ENCODE measurements at regions not wholly inside any gene's neighbourhood (a gene's known extent, or its start where the extent isn't known, plus 50 kb on each side); places are given as distances from the start of the nearest gene placed in this dataset.
A peak's percentile ranks its signal among the peaks of the same experiment; 100 is the strongest.

DNA sequence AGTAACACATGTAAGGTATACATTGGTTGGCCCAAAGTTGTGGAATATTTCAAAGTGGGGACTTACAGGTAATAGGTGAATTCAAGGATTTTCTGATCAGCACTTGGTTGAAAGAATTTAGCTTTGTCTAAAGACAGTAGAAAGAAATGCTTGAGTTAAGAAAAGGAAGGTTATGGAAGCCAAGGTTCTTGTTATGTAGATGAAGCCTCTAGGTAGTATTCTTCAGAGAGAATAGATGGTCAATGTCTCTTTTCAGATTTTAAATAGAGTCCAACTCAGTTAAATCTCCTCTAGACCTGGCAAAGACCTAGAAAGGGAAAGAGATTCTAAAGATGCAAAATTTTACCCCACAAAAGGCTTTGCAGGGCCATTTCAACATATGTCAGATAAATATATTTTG, 157.4 kb downstream of the ANKRD30B start:
- intact Hi-C loops (cut with DNase I), result no loop called here
- no peak for DNase-seq

DNA sequence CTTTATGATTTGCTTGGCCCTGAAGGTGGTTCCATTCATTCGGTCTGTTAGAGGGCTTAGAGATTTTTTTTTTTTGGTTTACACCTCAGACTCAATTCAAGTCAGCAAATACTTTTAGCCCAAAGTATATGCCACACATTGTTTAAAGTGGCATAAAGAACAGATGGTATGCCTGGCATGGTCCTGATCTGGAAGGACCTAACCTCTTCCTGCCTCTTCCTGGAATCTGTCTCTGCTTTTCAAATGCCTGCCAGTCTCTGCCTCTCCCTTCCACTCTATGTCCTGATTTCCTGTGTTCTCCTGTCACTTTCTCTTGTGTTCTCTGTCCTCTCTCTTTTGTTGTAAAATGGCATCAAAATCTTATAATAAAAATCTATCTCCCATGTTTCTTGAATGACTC, 158.0 kb downstream of the ANKRD30B start:
- no peak for DNase-seq
- intact Hi-C loops (cut with DNase I), result no loop called here

GRCh38 chr18:14907420-14907819, 159.4 kb downstream of the ANKRD30B start:
- DNase-seq, result no peak
- intact Hi-C loops (cut with DNase I), result no loop called here

DNA sequence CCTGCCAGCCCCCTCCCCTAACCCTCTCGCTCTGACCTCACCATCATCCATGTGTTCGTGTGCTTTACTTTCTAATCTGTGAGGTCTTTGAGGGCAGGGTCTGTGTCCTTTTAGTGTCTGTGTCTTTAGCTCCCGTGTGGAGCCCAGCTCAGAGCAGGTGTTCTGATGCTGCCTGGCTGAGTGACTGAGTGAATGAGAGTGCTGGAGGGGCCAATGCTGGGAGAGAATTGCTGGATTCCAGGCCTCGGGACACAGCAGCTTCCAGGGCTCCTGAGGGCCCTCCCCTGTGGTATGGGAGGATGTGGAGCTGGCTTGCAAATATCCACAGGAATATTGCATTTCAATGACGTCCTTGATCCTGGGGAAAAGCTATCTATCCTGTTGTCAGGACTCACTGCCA, 160.6 kb downstream of the ANKRD30B start:
- DNase-seq, result no peak
- intact Hi-C loops (cut with DNase I), result no loop called here

DNA sequence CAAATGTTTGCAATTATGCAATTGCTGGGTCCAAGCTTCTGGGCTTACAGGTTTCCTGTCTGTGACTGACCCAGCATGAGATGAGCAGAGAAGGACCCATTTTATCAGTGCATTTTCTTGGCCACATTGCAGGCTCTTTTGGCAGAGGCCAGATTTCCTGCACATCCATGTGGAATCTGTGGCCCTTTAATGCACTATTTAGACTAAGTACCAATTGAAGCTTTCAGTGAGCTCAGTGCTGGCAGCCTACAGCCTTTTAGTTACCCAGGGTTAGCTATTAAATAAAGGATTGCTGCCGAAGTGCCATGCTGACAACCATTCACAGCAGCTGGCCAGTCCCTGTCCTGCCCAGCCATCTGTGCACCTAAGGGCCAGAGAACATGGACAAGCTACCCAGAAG, 165.0 kb downstream of the ANKRD30B start:
- no peak for DNase-seq
- intact Hi-C loops (cut with DNase I), result no loop called here

- DNase-seq, result peak in 1 of 42 donors; percentile 2
- intact Hi-C loops (cut with DNase I), result no loop called here
Measured at GRCh38 chr18:14914121-14914520, 166.1 kb downstream of the ANKRD30B start.

GRCh38 chr18:14914771-14915170, 166.8 kb downstream of the ANKRD30B start:
- intact Hi-C loops (cut with DNase I), result no loop called here

GRCh38 chr18:14916181-14916580, 168.2 kb downstream of the ANKRD30B start:
- intact Hi-C loops (cut with DNase I), result no loop called here
- DNase-seq, result peak in 1 of 42 donors; percentile 10

More at GRCh38 chr18:14914771-14915170, 166.8 kb downstream of the ANKRD30B start:
- DNase-seq, result peak in 1 of 42 donors; percentile 7

GRCh38 chr18:14916851-14917250, 168.9 kb downstream of the ANKRD30B start:
- peak in 1 of 42 donors; percentile 26 for DNase-seq

DNA sequence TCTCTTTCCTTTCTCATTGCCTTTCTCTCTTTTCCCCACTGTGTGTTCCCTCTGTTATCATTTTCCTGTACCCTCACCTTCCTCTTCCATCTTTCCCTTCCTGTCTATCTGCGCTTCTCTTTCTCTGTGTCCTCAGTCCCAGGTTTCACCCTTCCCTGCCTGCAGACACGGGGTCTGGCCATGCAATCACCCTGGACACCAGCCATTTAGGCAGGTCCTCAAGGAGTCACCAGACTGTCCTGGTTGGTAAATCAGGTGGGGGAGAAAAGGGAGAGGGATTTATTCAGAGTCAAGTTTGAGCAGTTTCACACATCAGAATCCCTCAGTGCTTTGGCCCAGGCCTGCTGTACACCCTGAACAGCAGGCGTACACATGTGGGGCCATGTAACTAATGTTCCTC, 169.3 kb downstream of the ANKRD30B start:
- intact Hi-C loops (cut with DNase I), result no loop called here
- peak in 1 of 42 donors; percentile 14 for DNase-seq

More at GRCh38 chr18:14916851-14917250, 168.9 kb downstream of the ANKRD30B start:
- intact Hi-C loops (cut with DNase I), result no loop called here

DNA sequence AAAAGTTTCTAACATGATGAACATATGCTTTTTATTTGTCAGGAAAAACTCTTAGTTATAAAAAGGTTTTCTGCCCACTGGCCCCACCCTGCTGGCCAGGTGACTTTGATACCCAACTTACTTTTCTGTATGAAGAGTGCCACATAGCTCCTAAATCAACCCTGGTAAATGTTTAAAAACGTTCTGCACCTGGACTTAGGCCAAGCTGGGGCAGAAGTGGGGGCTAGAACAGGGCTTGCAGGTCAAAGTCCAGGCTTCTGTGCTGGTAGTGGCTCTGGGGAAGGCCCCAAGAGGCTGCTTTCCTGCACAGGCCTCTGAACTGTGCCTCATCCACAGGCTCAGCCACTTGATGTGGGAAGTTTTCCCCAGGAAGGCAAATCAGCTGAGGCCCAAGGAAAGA, 171.7 kb downstream of the ANKRD30B start:
- intact Hi-C loops (cut with DNase I), result loop anchor here (10.0 kb wide), 1 partner anchor 65 kb away; no protein-coding TSS in a partner anchor
- DNase-seq, result peak in 2 of 42 donors; percentile 4 to 21

DNA sequence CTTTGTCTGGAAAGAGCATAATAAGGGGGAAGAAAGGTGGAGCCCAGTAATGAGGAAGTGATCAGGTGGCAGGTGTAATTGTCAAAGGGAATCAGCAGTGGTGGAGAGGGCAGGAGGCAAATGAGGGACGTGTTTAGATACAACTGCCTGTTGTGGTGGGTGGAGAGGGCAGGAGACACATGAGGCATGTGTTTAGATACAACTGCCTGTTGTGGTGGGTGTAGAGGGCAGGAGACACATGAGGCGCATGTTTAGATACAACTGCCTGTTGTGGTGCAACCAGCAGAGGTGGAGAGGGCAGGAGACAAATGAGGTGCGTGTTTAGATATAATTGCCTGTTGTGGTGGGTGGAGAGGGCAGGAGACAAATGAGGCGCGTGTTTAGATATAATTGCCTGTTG, 173.1 kb downstream of the ANKRD30B start:
- intact Hi-C loops (cut with DNase I), result loop anchor here (10.0 kb wide), 1 partner anchor 64 kb away; no protein-coding TSS in a partner anchor

DNA sequence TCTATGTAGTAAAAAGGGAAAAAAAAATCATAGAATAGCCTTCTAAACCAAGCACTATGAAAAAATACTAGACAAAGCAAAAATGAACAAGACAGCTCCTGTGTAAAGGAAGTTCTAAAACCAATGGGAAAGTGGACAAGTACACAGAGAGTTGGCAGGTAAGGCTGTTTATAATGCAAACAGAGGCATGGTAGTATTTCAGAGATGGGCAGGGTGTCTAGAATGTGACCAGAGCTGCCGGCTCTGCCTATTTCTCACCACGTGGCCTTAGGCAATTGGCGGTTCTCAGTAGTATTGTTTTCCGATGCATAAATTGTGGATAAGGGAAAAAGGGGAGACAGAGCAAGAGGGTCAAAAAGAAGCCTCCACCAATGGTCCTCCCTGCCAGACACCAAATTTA, 173.6 kb downstream of the ANKRD30B start:
- intact Hi-C loops (cut with DNase I), result loop anchor here (10.0 kb wide), 1 partner anchor 63 kb away; no protein-coding TSS in a partner anchor

More for the DNA sequence above, 173.1 kb downstream of the ANKRD30B start:
- peak in 2 of 42 donors; percentile 8 to 12 for DNase-seq

GRCh38 chr18:14922031-14922430, 174.1 kb downstream of the ANKRD30B start:
- intact Hi-C loops (cut with DNase I), result loop anchor here (10.0 kb wide), 1 partner anchor 63 kb away; no protein-coding TSS in a partner anchor
- peak in 2 of 42 donors; percentile 27 to 28 for DNase-seq

More for the DNA sequence above, 173.6 kb downstream of the ANKRD30B start:
- DNase-seq, result peak in 2 of 42 donors; percentile 17 to 18

DNA sequence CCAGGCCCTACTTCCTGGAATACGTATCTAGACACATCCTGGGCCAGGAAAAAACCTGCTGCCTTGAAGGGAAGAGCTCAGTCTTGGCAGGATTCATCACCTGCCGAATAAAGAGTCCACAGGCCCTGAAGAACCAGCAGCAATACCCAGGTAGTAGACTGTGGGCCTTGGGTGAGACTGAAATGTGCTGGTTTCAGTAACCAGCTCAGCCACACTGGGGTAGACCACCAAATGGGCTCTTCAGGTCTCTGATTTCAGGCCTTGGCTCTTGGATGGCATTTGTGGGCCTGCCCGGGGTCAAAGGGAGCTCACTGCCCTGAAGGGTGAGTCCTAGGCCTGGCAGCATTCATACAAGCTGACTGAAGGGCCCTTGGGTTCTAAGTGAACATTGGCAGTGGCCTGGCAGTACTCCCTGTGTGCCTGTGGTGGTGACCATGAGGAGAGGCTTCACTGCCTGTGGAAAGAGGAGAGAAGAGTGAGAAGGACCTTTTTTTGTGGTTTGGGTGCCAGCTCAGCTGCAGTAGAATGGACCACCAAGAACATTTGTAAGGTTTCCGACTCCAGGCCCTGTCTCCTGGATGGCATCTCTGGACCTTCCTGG, 175.1 kb downstream of the ANKRD30B start:
- DNase-seq, result peak in 1 of 42 donors; percentile 24

DNA sequence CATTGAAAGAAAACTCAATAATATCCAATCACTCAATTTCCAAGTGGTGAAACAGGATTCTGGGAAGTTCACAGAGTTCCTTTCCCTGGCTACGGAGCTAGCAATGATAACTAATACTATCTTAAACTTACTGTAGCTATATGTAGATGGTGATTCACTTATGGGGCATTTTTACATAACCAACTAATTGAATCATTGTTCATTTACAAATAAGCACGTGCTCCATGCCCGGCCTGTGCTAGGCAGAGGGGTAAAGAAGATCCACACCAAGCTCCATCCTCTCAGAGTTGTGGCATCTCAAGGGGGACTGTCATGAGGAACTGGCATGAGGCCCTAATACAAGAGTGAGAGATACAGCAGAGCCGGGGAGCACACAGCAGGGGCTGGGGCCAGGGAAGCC, 176.3 kb downstream of the ANKRD30B start:
- intact Hi-C loops (cut with DNase I), result loop anchor here (10.0 kb wide), 1 partner anchor 61 kb away; no protein-coding TSS in a partner anchor
- no peak for DNase-seq

More for the DNA sequence above, 175.1 kb downstream of the ANKRD30B start:
- intact Hi-C loops (cut with DNase I), result loop anchor here (10.0 kb wide), 1 partner anchor 62 kb away; no protein-coding TSS in a partner anchor

DNA sequence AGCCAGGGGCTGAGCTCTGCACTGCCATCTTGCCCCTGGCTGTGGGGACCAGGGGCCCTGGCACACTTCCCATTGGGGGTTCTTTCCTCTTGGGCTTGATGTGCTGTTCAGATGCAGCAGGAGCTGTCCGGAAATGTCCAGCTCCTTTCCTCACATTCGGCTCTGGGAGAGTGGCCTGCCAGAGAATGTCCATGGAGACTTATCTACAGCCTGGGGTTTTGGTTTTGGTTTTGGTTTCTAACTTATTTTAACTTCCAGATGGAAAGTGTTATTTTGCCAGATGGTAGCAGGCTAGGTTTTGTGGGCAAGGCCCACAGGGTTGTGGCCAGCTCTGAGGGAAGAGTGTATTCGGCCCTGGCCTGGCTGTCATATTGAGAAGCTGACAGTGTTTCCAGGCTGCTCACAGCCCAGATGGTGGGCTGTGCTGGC, 177.3 kb downstream of the ANKRD30B start:
- intact Hi-C loops (cut with DNase I), result loop anchor here (10.0 kb wide), 1 partner anchor 60 kb away; no protein-coding TSS in a partner anchor
- DNase-seq, result no peak

DNA sequence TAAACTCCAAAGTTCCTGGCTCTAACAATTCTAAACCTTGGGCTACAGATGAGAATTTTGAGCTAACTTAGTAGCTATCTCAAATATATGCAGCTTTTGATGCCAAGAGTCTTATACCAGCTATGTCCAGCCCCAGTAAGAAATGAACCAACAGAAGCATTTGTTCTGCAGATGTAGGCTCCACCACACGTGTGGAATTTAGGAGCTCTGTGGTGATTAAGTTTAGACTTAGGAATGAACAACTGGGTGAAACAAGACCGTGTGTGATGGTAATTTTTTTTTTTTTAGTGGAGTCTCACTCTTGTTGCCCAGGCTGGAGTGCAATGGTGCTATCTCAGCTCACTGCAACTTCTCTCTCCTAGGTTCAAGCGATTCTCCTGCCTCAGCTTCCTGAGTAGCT, 179.7 kb downstream of the ANKRD30B start:
- intact Hi-C loops (cut with DNase I), result loop anchor here (10.0 kb wide), 1 partner anchor 57 kb away; no protein-coding TSS in a partner anchor
- DNase-seq, result no peak

DNA sequence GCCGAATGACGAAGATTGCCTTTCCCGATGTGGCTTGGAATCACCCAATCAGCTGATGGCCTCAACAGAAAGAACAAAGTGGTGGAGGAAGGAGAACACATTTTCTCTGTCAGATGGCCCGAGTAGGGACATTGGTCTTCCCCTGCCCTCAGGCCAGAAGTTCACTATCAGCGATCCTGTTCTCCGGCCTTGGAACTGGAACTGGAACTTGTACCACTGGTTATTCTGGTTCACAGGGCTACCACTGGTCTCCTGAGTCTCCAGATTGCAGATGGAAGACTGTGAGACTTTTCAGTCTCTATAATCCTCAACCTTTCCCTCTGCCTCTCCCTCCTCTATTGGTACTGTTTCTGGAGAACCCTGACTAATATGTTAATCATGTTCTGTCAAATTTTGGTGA, 180.4 kb downstream of the ANKRD30B start:
- intact Hi-C loops (cut with DNase I), result loop anchor here (10.0 kb wide), 1 partner anchor 56 kb away; no protein-coding TSS in a partner anchor
- no peak for DNase-seq

DNA sequence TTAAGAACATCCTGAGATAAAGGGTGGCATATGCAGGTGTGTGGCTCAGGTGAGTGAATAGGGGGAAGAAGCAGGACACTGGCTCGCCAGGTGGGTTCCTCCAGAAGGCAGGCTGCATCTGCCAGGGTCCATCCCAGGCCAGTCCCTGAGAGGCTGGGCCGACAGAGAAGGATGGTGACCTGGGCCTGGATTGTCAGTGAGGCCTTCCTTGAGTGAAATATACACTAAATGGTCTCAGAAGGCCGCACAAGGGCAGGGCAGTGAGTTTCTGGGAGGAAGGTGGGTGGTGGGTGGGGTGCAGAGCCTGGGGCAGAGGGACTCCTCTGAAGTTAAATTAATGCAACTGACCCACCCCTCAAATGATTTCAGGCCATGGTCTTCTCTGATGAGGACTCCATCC, 182.1 kb downstream of the ANKRD30B start:
- no peak for DNase-seq
- intact Hi-C loops (cut with DNase I), result no loop called here

Measured in head of caudate nucleus (tissue), 42 donors.